ENCODE measurements at regions not wholly inside any gene's neighbourhood (a gene's known extent, or its start where the extent isn't known, plus 50 kb on each side); places are given as distances from the start of the nearest gene placed in this dataset.

GRCh38 chr9:89234205-89235067 is 55.8 kb upstream of the SHC3 start:
- Histone ChIP-seq H3K27me3 (ENCODE audit: insufficient read depth) (no peaks in the 10 kb centered on the region; the same call in 1 of the 2 replicates), H3K79me2 (ENCODE audit: insufficient read depth) (no peaks in the 10 kb centered on the region), H4K20me1 (ENCODE audit: insufficient read depth) (no peaks in the 10 kb centered on the region), H3K9ac (no peak overlapping the region), H3K36me3 (replicated peaks in 1 of 2; ENCODE audit: control insufficient read depth in 1 of 2, insufficient read depth in 2 of 2, low read length in 1 of 2) (no peaks in the 10 kb centered on the region), H3K27ac (ENCODE audit: low read depth in 2 of 2, low read length in 1 of 2) (no peak overlapping the region), H2AFZ (ENCODE audit: low read depth) (peak overlapping the region; percentile 63; the same call in 1 of the 2 replicates), H3K9me2 (no peaks in the 10 kb centered on the region), H3K4me3 (ENCODE audit: low read depth in 2 of 2, low read length in 1 of 2) (peak overlapping the region; percentile 47 to 54), H3F3A (replicated peaks; ENCODE audit: insufficient read depth) (no peaks in the 10 kb centered on the region), H3K9me3 (no peaks in the 10 kb centered on the region), H3K4me2 (peak overlapping the region; percentile 67), H3K4me1 (ENCODE audit: control insufficient read depth in 1 of 2, insufficient read depth in 2 of 2, low read depth in 1 of 2, low read length in 1 of 2) (peaks cover 0 to 3% of the 10 kb centered on the region in 2 experiments; a peak in 3 of 4 replicates)
- ChIA-PET CTCF (interaction anchor here (0.6 to 2.4 kb wide), 8 partner anchors 8 to 227 kb away, joined by 3 to 9 read pairs (median 4); no protein-coding TSS in a partner anchor), POLR2A (no interaction called here)
- TF ChIP-seq GATA2 (CRISPR knock-in tag; IDR thresholded peaks at IDR 0.05): no peak
- no peak for TF ChIP-seq USF1 (IDR thresholded peaks at IDR 0.05; ENCODE audit: borderline replicate concordance, low read depth)
- no peak for TF ChIP-seq ELF1 (IDR thresholded peaks at IDR 0.05)
- TF ChIP-seq MXI1 (IDR thresholded peaks at IDR 0.05; ENCODE audit: low read depth, low read length): peak; percentile 94
- no peak for TF ChIP-seq SIN3A (IDR thresholded peaks at IDR 0.05; ENCODE audit: borderline replicate concordance, low read depth, low read length)
- no peak for TF ChIP-seq RXRA (IDR thresholded peaks at IDR 0.05; ENCODE audit: borderline replicate concordance, low read depth)
- TF ChIP-seq, protein P1, sequence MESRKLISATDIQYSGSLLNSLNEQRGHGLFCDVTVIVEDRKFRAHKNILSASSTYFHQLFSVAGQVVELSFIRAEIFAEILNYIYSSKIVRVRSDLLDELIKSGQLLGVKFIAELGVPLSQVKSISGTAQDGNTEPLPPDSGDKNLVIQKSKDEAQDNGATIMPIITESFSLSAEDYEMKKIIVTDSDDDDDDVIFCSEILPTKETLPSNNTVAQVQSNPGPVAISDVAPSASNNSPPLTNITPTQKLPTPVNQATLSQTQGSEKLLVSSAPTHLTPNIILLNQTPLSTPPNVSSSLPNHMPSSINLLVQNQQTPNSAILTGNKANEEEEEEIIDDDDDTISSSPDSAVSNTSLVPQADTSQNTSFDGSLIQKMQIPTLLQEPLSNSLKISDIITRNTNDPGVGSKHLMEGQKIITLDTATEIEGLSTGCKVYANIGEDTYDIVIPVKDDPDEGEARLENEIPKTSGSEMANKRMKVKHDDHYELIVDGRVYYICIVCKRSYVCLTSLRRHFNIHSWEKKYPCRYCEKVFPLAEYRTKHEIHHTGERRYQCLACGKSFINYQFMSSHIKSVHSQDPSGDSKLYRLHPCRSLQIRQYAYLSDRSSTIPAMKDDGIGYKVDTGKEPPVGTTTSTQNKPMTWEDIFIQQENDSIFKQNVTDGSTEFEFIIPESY (IDR thresholded peaks at IDR 0.05; ENCODE audit: borderline replicate concordance, low read depth): no peak
- TF ChIP-seq MEF2A (IDR thresholded peaks at IDR 0.05; ENCODE audit: borderline replicate concordance, low read depth): no peak
- TF ChIP-seq CHD2 (IDR thresholded peaks at IDR 0.05; ENCODE audit: low read length, partially characterized antibody): no peak
- no peak for TF ChIP-seq RFX5 (IDR thresholded peaks at IDR 0.05; ENCODE audit: low read length)
- no peak for TF ChIP-seq JUND (IDR thresholded peaks at IDR 0.05)
- no peak for TF ChIP-seq EP300 (IDR thresholded peaks at IDR 0.05; ENCODE audit: borderline replicate concordance in 1 of 2, low read depth in 1 of 2, low read length in 1 of 2)
- TF ChIP-seq NRF1 (IDR thresholded peaks at IDR 0.05; ENCODE audit: low read depth, low read length): no peak
- TF ChIP-seq CTCF (IDR thresholded peaks at IDR 0.05): peak; percentile 14; the same call in 1 of the 2 replicates
- TF ChIP-seq, protein P2, sequence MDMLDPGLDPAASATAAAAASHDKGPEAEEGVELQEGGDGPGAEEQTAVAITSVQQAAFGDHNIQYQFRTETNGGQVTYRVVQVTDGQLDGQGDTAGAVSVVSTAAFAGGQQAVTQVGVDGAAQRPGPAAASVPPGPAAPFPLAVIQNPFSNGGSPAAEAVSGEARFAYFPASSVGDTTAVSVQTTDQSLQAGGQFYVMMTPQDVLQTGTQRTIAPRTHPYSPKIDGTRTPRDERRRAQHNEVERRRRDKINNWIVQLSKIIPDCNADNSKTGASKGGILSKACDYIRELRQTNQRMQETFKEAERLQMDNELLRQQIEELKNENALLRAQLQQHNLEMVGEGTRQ (IDR thresholded peaks at IDR 0.05; ENCODE audit: borderline replicate concordance, low read depth, low read length): no peak
- no peak for TF ChIP-seq FOXM1 (IDR thresholded peaks at IDR 0.05; ENCODE audit: low read depth)
- no peak for TF ChIP-seq REST (IDR thresholded peaks at IDR 0.05; ENCODE audit: low read depth, low read length)
- 14% methylated on average over 27 of the region's 42 CpGs for WGBS (ENCODE audit: low lambda C conversion rate)
- peak; percentile 72 for DNase-seq

Data from SK-N-SH (cell line).